HG02588 (cell line): ENCODE measurements at regions not wholly inside any gene's neighbourhood (a gene's known extent, or its start where the extent isn't known, plus 50 kb on each side); places are given as distances from the start of the nearest gene placed in this dataset.
"Not testable (repeated sequence)": the region's sequence is repeated elsewhere in the genome, so short reads cannot be mapped to it uniquely, and the experiment has no call there.

ENCODE experiments used
- ATAC-seq: cut with Tn5 transposase; IDR thresholded peaks from one replicate; pipeline ENCODE4 v1.9.1; 2021; ENCODE audit warnings: mild to moderate bottlenecking, moderate library complexity; ENCODE audit not compliant: unreplicated experiment

GRCh38 chr5:135160036-135160675 is 126.1 kb upstream of the PITX1 start:
- ATAC-seq: no peak

- no peak for ATAC-seq
These were observed 125.6 kb upstream of the PITX1 start for GRCh38 chr5:135159626-135160025.

- ATAC-seq: no peak
These were observed 125.0 kb upstream of the PITX1 start for GRCh38 chr5:135158982-135159381.

- ATAC-seq: no peak
These were observed 124.3 kb upstream of the PITX1 start for GRCh38 chr5:135158314-135158697.

GRCh38 chr5:135157421-135158313 is 123.6 kb upstream of the PITX1 start:
- no peak for ATAC-seq

- no peak for ATAC-seq
These were observed 122.8 kb upstream of the PITX1 start for GRCh38 chr5:135156715-135157404.

GRCh38 chr5:135156337-135156714 is 122.3 kb upstream of the PITX1 start:
- ATAC-seq: no peak

GRCh38 chr5:135155616-135156214 is 121.7 kb upstream of the PITX1 start:
- no peak for ATAC-seq

- no peak for ATAC-seq
These were observed 120.9 kb upstream of the PITX1 start for GRCh38 chr5:135154961-135155360.

GRCh38 chr5:135154197-135154596 is 120.2 kb upstream of the PITX1 start:
- ATAC-seq: no peak

- ATAC-seq: no peak
These were observed 119.6 kb upstream of the PITX1 start for GRCh38 chr5:135153661-135154060.

GRCh38 chr5:135153259-135153658 is 119.2 kb upstream of the PITX1 start:
- no peak for ATAC-seq

- not testable (repeated sequence) for ATAC-seq
These were observed 117.6 kb upstream of the PITX1 start for GRCh38 chr5:135151660-135152059.

GRCh38 chr5:135151256-135151655 is 117.2 kb upstream of the PITX1 start:
- no peak for ATAC-seq

GRCh38 chr5:135150767-135151166 is 116.7 kb upstream of the PITX1 start:
- no peak for ATAC-seq

- no peak for ATAC-seq
These were observed 116.1 kb upstream of the PITX1 start for GRCh38 chr5:135149956-135150723.

GRCh38 chr5:135149229-135149955 is 115.4 kb upstream of the PITX1 start:
- ATAC-seq: no peak

GRCh38 chr5:135147294-135148090 is 113.5 kb upstream of the PITX1 start:
- no peak for ATAC-seq

- no peak for ATAC-seq
These were observed 112.0 kb upstream of the PITX1 start for GRCh38 chr5:135145985-135146384.
